ENCODE measurements at regions not wholly inside any gene's neighbourhood (a gene's known extent, or its start where the extent isn't known, plus 50 kb on each side); places are given as distances from the start of the nearest gene placed in this dataset.

- ChIA-PET POLR2A (no interaction called here), CTCF (no interaction called here), RAD21 (ENCODE audit: low non-redundant PET in 1 of 2, low total read pairs in 2 of 2, uncharacterized antibody in 2 of 2, unreplicated experiment in 2 of 2) (no interaction called here)
- no peak overlapping the region for H2AFZ ChIP-seq (ENCODE audit: low read depth, low read length, poor library complexity, severe bottlenecking)
- no peaks in the 10 kb centered on the region for H3K79me2 ChIP-seq (ENCODE audit: insufficient read depth, low read length)
- H3K9ac ChIP-seq (ENCODE audit: low read length), result no peak overlapping the region
- no peak for DNase-seq (ENCODE audit: low read depth, low spot score)
- H3K27me3 ChIP-seq (ENCODE audit: insufficient read depth, low read length), result no peaks in the 10 kb centered on the region
- H3K9me2 ChIP-seq (ENCODE audit: insufficient read depth), result no peaks in the 10 kb centered on the region
- H3K36me3 ChIP-seq (ENCODE audit: control insufficient read depth in 1 of 2, insufficient read depth in 2 of 2, low read length in 2 of 2), result no peaks in the 10 kb centered on the region
- intact Hi-C loops (cut with micrococcal nuclease), result no loop called here
- H3K4me2 ChIP-seq (ENCODE audit: low read length), result no peak overlapping the region
- H3K4me1 ChIP-seq (ENCODE audit: control insufficient read depth in 1 of 2, insufficient read depth in 2 of 2, low read length in 2 of 2), result no peaks in the 10 kb centered on the region
- H3K4me3 ChIP-seq (replicated peaks in 1 of 2; ENCODE audit: low read depth in 1 of 2, low read length in 2 of 2), result no peak overlapping the region
- H3K27ac ChIP-seq (ENCODE audit: low read depth, low read length), result no peak overlapping the region
- no TSS peak for BruUV-seq (replicated peaks)
- no peaks in the 10 kb centered on the region; the same call in 1 of the 2 replicates for H4K20me1 ChIP-seq (ENCODE audit: insufficient read depth)
- no peak for ATAC-seq
- TF ChIP-seq REST (IDR thresholded peaks at IDR 0.05; ENCODE audit: low read depth) (no peak), MAX (IDR thresholded peaks at IDR 0.05) (no peak), EZH2phosphoT487 (IDR thresholded peaks at IDR 0.05; ENCODE audit: borderline replicate concordance) (no peak), SRF (IDR thresholded peaks at IDR 0.05; ENCODE audit: low read depth) (no peak), RAD21 (IDR thresholded peaks at IDR 0.05; ENCODE audit: low read depth) (no peak), TCF7L2 (IDR thresholded peaks at IDR 0.05; ENCODE audit: borderline replicate concordance, extremely low read depth, insufficient read depth, insufficient read length) (no peak), YY1 (IDR thresholded peaks at IDR 0.05; ENCODE audit: extremely low read depth, insufficient replicate concordance, low read depth, low read length) (no peak), SP1 (IDR thresholded peaks at IDR 0.05; ENCODE audit: low read depth) (no peak), ZFX (IDR thresholded peaks at IDR 0.05) (no peak), EGR1 (IDR thresholded peaks at IDR 0.05; ENCODE audit: low read depth) (no peak), EZH2 (IDR thresholded peaks at IDR 0.05) (no peak), ZNF274 (IDR thresholded peaks at IDR 0.05; ENCODE audit: low read depth, low read length) (no peak), ATF3 (IDR thresholded peaks at IDR 0.05) (no peak), POLR2AphosphoS5 (IDR thresholded peaks at IDR 0.05; ENCODE audit: low read depth, low read length) (no peak), JUND (IDR thresholded peaks at IDR 0.05) (no peak), CBX3 (IDR thresholded peaks at IDR 0.05; ENCODE audit: low read depth) (no peak), CEBPB (IDR thresholded peaks at IDR 0.05; ENCODE audit: low read depth) (no peak)
- H3K9me3 ChIP-seq (ENCODE audit: control insufficient read depth in 1 of 2, insufficient read depth in 1 of 2, low read depth in 1 of 2, low read length in 2 of 2), result peaks cover 9 to 18% of the 10 kb centered on the region in 2 experiments; a peak in 3 of 4 replicates
Measured at GRCh38 chr4:64747919-64748715, 338.9 kb upstream of the TECRL start.

Measured in HCT116 (cell line).